Ishikawa (cell line): ENCODE measurements at regions not wholly inside any gene's neighbourhood (a gene's known extent, or its start where the extent isn't known, plus 50 kb on each side); places are given as distances from the start of the nearest gene placed in this dataset.

Experiments used
- CEBPB ChIP-seq: IDR thresholded peaks from 2 replicates; pipeline ENCODE4 v1.6.1; 2012
- CREB1 ChIP-seq: IDR thresholded peaks from 2 replicates; pipeline ENCODE4 v1.6.1; 2012; ENCODE audit warnings: low read depth
- EP300 ChIP-seq: IDR thresholded peaks from 2 replicates; pipeline ENCODE4 v1.6.1; 2012; ENCODE audit warnings: borderline replicate concordance
- FOXM1 ChIP-seq: IDR thresholded peaks from 2 replicates; pipeline ENCODE4 v1.6.1; 2012; ENCODE audit warnings: low read depth, borderline replicate concordance
- MAX ChIP-seq: IDR thresholded peaks from 2 replicates; pipeline ENCODE4 v1.6.1; 2012
- RAD21 ChIP-seq: IDR thresholded peaks from 2 replicates; pipeline ENCODE4 v1.6.1; 2012; ENCODE audit warnings: low read depth
- REST ChIP-seq: IDR thresholded peaks from 2 replicates; pipeline ENCODE4 v1.6.1; 2012; ENCODE audit warnings: low read depth, mild to moderate bottlenecking
- TAF1 ChIP-seq: IDR thresholded peaks from 2 replicates; pipeline ENCODE4 v1.6.1; 2012; ENCODE audit warnings: low read depth, mild to moderate bottlenecking
- TCF12 ChIP-seq: IDR thresholded peaks from 2 replicates; pipeline ENCODE4 v1.6.1; 2012; ENCODE audit warnings: low read depth
- TEAD4 ChIP-seq: IDR thresholded peaks from 2 replicates; pipeline ENCODE4 v1.6.1; 2012
- USF1 ChIP-seq: IDR thresholded peaks from 2 replicates; pipeline ENCODE4 v1.6.1; 2012
- YY1 ChIP-seq: IDR thresholded peaks from 2 replicates; pipeline ENCODE4 v1.6.1; 2012; ENCODE audit warnings: low read depth
- ZBTB7A ChIP-seq: IDR thresholded peaks from 2 replicates; pipeline ENCODE4 v1.6.1; 2012; ENCODE audit warnings: low read depth

DNA sequence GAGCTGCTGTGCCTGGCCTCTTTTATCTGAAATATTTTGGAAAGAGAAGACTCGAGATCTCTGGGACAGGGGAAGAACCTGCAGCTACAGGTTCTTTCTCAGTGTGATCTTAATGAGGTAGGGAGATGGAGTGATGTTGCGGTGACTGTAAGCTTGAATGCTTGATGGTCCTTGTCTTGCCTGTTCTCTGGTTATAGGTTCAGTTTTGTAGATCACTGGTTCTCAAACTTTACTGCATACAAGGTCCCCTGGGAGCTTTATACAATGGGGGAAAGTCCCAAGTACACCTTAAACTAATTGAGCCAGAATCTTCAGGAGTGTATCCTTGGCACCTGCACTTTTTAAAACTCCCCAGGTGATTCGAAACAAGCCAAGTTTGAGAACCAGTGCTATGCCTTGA is 136.7 kb upstream of the CXCR4 start:
- TF ChIP-seq EP300 (no peak), RAD21 (no peak), YY1 (no peak), FOXM1 (no peak), MAX (no peak), CREB1 (no peak), REST (no peak), TEAD4 (no peak), CEBPB (no peak), ZBTB7A (no peak), USF1 (no peak), TCF12 (no peak), TAF1 (no peak)
